K562 (cell line): ENCODE measurements at regions not wholly inside any gene's neighbourhood (a gene's known extent, or its start where the extent isn't known, plus 50 kb on each side); places are given as distances from the start of the nearest gene placed in this dataset.

Experiments
- FUS ChIP-seq: fragments of 200-400 bp; formaldehyde crosslinking; optimal IDR thresholded peaks from 2 replicates; pipeline ENCODE3; 2017; ENCODE audit warnings: low read depth, low read length
- NFE2L1 ChIP-seq: fragments of 450-650 bp; IDR thresholded peaks from 2 replicates; pipeline ENCODE4 v1.6.1; 2016; ENCODE audit warnings: missing genetic modification characterization, low read depth, mild to moderate bottlenecking, missing compliant biosample characterization, moderate library complexity, borderline replicate concordance
- ZNF24 ChIP-seq: fragments of 450-650 bp; IDR thresholded peaks from 2 replicates; pipeline ENCODE4 v1.6.1; 2016
- TF ChIP-seq, protein P1 (sequence below), 3 experiments: fragments of 200-800 bp in 1 of 3; fragments of 250-450 bp in 1 of 3; fragments of 450-650 bp in 1 of 3; sonication (Bioruptor Pico) in 1 of 3; sonication (Bioruptor generic) in 1 of 3; formaldehyde crosslinking in 1 of 3; IDR thresholded peaks; 2 replicates each; pipeline versions ENCODE4 v1.6.1 to v1.8.0; 2016 to 2022; ENCODE audit warnings: mild to moderate bottlenecking in 2 of 3, missing genetic modification characterization in 2 of 3, missing compliant biosample characterization in 1 of 3, moderate library complexity in 1 of 3

DNA sequence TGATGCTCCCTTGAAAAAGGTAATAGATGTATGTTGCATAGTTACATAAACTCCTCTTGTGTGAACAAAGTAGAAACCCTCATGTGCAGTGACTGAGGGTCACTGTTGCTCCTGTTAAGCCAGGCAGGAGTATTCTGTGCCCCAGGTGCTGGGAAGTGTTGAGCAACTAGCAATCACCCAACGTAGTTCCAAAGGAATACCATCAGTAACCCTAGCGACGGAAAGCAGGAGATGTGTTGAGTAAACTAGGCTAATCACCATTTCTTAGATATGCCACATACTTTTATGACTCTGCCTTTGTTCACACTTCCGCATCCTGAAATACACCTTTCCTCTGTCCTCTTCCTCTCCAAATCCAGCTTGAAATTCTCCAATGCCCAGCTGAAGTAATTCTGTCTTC is 50.9 kb upstream of the TAB3 start (continued):
- TF ChIP-seq, protein P1, sequence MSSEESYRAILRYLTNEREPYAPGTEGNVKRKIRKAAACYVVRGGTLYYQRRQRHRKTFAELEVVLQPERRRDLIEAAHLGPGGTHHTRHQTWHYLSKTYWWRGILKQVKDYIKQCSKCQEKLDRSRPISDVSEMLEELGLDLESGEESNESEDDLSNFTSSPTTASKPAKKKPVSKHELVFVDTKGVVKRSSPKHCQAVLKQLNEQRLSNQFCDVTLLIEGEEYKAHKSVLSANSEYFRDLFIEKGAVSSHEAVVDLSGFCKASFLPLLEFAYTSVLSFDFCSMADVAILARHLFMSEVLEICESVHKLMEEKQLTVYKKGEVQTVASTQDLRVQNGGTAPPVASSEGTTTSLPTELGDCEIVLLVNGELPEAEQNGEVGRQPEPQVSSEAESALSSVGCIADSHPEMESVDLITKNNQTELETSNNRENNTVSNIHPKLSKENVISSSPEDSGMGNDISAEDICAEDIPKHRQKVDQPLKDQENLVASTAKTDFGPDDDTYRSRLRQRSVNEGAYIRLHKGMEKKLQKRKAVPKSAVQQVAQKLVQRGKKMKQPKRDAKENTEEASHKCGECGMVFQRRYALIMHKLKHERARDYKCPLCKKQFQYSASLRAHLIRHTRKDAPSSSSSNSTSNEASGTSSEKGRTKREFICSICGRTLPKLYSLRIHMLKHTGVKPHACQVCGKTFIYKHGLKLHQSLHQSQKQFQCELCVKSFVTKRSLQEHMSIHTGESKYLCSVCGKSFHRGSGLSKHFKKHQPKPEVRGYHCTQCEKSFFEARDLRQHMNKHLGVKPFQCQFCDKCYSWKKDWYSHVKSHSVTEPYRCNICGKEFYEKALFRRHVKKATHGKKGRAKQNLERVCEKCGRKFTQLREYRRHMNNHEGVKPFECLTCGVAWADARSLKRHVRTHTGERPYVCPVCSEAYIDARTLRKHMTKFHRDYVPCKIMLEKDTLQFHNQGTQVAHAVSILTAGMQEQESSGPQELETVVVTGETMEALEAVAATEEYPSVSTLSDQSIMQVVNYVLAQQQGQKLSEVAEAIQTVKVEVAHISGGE (CRISPR knock-in tag; IDR thresholded peaks at IDR 0.05) = no peak
- TF ChIP-seq FUS (no peak), ZNF24 (no peak), NFE2L1 (tag) (no peak)
